Glomerular visceral epithelial cell (primary cell): ENCODE measurements at regions not wholly inside any gene's neighbourhood (a gene's known extent, or its start where the extent isn't known, plus 50 kb on each side); places are given as distances from the start of the nearest gene placed in this dataset.

Experiments
- DNase-seq: peaks from one replicate; pipeline ENCODE4 v3.0.0-alpha.2; 2016; ENCODE audit errors: extremely low spot score

DNA sequence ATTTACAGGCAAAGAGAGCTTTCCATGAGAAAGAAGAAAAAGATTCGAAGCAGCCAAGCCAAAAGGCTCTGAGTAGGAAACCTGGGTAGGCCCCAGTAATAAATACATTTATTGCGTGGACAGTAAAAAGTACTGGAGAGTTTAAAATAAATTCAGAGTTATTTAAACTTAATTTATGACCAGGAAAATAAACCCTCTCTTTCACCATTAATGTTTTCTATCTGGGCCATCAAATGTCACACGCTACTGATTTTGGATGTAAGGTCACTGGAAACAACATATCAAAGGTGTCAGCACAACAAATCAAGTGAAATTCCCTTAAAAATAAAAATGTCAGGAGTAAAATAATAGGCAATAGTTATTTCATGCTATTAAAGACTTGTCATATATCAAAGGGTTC lies 264.0 kb downstream of the SKAP2 start:
- DNase-seq: no peak

- DNase-seq: peak; percentile 89
Measured at GRCh38 chr7:26603631-26604030, 260.8 kb downstream of the SKAP2 start.

DNA sequence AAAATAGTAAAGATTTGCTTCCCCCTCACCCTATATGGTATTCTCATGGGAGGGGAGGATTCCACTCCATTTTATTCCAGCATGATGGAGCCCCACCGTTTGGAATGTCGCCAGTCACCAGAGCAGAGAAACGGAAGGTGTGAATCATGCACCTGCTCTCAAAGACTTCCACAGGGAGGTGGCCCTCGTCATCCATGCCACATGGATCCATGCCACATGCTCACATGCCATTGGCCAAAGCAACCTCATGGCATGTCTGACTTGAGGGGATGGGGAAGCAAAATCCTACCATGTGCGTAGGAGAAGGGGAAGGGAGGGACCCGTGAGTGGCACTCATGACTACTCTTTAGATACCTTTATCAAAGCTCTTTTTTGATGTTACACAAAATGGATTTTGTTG lies 256.0 kb downstream of the SKAP2 start:
- DNase-seq: no peak

- no peak for DNase-seq
Measured at GRCh38 chr7:26609082-26609481, 255.3 kb downstream of the SKAP2 start.

DNA sequence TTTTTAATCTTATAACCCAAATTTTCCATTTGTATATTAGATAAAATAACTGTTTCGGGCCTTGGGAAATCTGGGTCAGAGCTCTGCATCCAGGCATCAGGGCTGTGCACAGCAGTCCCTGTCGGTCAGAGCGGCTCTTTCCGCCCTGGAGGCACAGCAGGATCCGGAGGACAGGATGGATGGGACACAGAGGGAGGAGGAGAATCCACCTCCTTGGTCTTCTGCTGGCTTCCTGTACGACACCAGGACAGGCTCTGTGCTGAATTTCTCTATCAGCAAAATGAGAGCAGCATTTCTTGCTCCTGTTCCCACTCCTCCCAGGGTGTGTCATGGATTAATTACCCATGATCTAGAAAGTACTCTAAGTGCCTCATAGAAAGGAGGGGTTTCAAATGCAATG lies 254.9 kb downstream of the SKAP2 start:
- no peak for DNase-seq

DNA sequence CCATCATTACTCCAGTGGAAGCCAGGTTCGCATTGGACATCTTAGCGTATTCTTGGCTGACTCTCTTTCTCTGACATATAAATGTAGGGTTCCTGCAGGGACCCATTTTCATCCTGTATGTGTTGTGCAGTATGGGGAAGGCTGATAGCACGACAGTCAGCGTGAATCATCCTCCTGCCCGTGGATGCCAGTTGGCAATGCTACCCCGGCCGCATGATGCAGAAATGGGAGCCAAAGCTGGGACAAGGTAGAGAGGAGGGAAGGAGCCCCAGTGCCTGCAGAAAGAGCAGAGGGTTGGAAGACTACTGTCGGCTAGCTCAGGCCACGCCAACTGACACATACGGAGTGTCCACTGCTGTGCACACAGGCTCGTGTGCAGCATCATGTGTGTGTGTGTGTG lies 251.6 kb downstream of the SKAP2 start:
- no peak for DNase-seq

- no peak for DNase-seq
Measured at GRCh38 chr7:26614503-26614902, 249.9 kb downstream of the SKAP2 start.

DNA sequence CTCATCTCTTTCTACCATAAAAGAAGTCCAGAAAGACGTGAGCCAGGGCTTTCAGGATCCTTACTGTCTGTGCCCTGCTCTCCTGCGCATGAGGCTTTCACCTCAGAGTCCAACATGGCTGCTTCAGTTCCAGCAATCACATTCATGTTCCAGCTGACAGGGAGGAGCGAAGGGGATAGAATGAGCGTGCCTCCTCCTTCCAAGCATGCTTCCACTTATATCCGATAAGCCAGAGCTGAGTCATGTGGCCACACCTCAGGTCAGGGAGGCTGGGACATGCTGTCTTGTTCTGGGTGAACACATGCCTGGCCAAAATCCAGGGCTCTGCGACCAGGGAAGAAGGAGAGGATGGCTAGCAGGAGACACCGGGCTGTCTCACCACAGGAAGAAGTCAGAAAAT lies 248.2 kb downstream of the SKAP2 start:
- DNase-seq: peak; percentile 13

DNA sequence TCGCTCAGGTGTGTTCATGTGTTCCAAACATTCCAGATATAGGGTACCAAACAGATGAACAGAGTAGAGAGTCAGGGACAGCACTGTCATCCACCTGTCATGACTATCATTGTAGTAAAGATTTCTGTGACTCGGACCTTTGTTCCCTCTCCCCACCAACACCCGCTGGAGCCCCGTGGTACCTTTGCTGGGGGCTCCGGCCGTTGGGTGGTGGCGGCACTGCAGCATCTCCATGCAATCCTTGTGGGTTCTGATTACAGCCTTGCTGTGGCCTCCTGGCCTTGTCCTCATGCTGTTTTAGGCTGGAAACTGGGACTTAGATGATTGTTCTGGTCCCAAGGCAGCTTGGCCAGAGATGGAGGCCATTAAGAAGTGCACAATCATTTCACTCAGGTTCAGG lies 247.3 kb downstream of the SKAP2 start:
- DNase-seq: no peak
